Mucosa of descending colon (tissue), 3 donors: ENCODE measurements at regions not wholly inside any gene's neighbourhood (a gene's known extent, or its start where the extent isn't known, plus 50 kb on each side); places are given as distances from the start of the nearest gene placed in this dataset.

Experiments
- ATAC-seq: fragments of 200-7000 bp; cut with Tn5 transposase; one replicate; pipeline ENCODE4 v1.9.1; 2020; ENCODE audit warnings: mild to moderate bottlenecking, moderate library complexity
- DNase-seq, 3 donors: peaks; one replicate each; pipeline ENCODE4 v3.0.0-alpha.2; 2020
- H3K36me3 ChIP-seq: fragments of 200-600 bp; one replicate; pipeline ENCODE4 v1.8.0; 2021; ENCODE audit warnings: low read depth, mild to moderate bottlenecking
- H3K4me1 ChIP-seq: fragments of 200-600 bp; one replicate; pipeline ENCODE4 v1.8.0; 2021; ENCODE audit warnings: low read depth, mild to moderate bottlenecking
- H3K4me3 ChIP-seq: fragments of 200-600 bp; one replicate; pipeline ENCODE4 v1.8.0; 2021; ENCODE audit warnings: mild to moderate bottlenecking
- H3K9me3 ChIP-seq: fragments of 200-600 bp; one replicate; pipeline ENCODE4 v1.8.0; 2021; ENCODE audit warnings: mild to moderate bottlenecking
- CTCF ChIP-seq: fragments of 200-600 bp; IDR thresholded peaks from one replicate; pipeline ENCODE4 v1.8.0; 2022; ENCODE audit warnings: antibody characterized with exemption, mild to moderate bottlenecking
- intact Hi-C, 2 donors: fragments of 100-400 bp; cut with DNase I in 1 of 2; cut with micrococcal nuclease in 1 of 2; formaldehyde crosslinking; loops; one replicate each; pipeline versions ENCODE4 v1.11.0 to v1.11.1; 2022; cut with DNase I, micrococcal nuclease
- donor health status: DM: no; HTN: no; CAD: no; lungs with moderate emphysema.
- donor health status: DM: no; HTN: no; CAD: no.
- donor health status: DM: no; HTN: yes; CAD: no.

GRCh38 chr15:29938361-29939335 lies 116.4 kb upstream of the TJP1 start:
- peaks cover 5% of the 10 kb centered on the region for H3K4me1 ChIP-seq
- H3K4me3 ChIP-seq = no peak overlapping the region
- peak; percentile 26 for TF ChIP-seq CTCF
- no peaks in the 10 kb centered on the region for H3K9me3 ChIP-seq
- H3K36me3 ChIP-seq = no peaks in the 10 kb centered on the region
- ATAC-seq (no peak), DNase-seq (no peak)
- intact Hi-C loops = loop anchor here (10.0 kb wide), 2 partner anchors 64 to 264 kb away; no protein-coding TSS in a partner anchor

- TF ChIP-seq CTCF = no peak
- H3K4me3 ChIP-seq = no peak overlapping the region
- H3K36me3 ChIP-seq = no peaks in the 10 kb centered on the region
- ATAC-seq (no peak), DNase-seq (no peak)
- H3K9me3 ChIP-seq = no peaks in the 10 kb centered on the region
- intact Hi-C loops = loop anchor here (10.0 kb wide), 2 partner anchors 63 to 263 kb away; no protein-coding TSS in a partner anchor
- H3K4me1 ChIP-seq = peaks cover 5% of the 10 kb centered on the region
These were observed 115.7 kb upstream of the TJP1 start for GRCh38 chr15:29937956-29938355.

- intact Hi-C loops = loop anchor here (10.0 kb wide), 2 partner anchors 62 to 262 kb away; no protein-coding TSS in a partner anchor
- Histone ChIP-seq H3K9me3 (no peaks in the 10 kb centered on the region), H3K4me3 (no peak overlapping the region), H3K4me1 (peaks cover 5% of the 10 kb centered on the region), H3K36me3 (no peaks in the 10 kb centered on the region)
- ATAC-seq (no peak), DNase-seq (no peak)
- TF ChIP-seq CTCF = no peak
These were observed 114.2 kb upstream of the TJP1 start for GRCh38 chr15:29936353-29937049.

- Histone ChIP-seq H3K9me3 (no peaks in the 10 kb centered on the region), H3K36me3 (no peaks in the 10 kb centered on the region), H3K4me3 (no peak overlapping the region), H3K4me1 (peaks cover 5% of the 10 kb centered on the region)
- intact Hi-C loops = loop anchor here (10.0 kb wide), 2 partner anchors 61 to 261 kb away; no protein-coding TSS in a partner anchor
- DNase-seq (peak in 2 of 3 donors; percentile 51 to 73), ATAC-seq (peak; percentile 82)
- TF ChIP-seq CTCF = no peak
These were observed 113.2 kb upstream of the TJP1 start for GRCh38 chr15:29935296-29936004.

GRCh38 chr15:29934251-29934650 lies 112.0 kb upstream of the TJP1 start:
- no peaks in the 10 kb centered on the region for H3K36me3 ChIP-seq
- ATAC-seq (peak; percentile 90), DNase-seq (no peak)
- no peak for TF ChIP-seq CTCF
- intact Hi-C loops = loop anchor here (10.0 kb wide), 2 partner anchors 59 to 259 kb away; no protein-coding TSS in a partner anchor
- no peak overlapping the region for H3K4me3 ChIP-seq
- peaks cover 5% of the 10 kb centered on the region for H3K4me1 ChIP-seq
- H3K9me3 ChIP-seq = no peaks in the 10 kb centered on the region
